ENCODE measurements at regions not wholly inside any gene's neighbourhood (a gene's known extent, or its start where the extent isn't known, plus 50 kb on each side); places are given as distances from the start of the nearest gene placed in this dataset.

- Histone ChIP-seq H3K4me3 (ENCODE audit: low read depth, low read length) (no peak overlapping the region), H3K36me3 (ENCODE audit: control insufficient read depth, insufficient read depth, low read length) (no peaks in the 10 kb centered on the region), H3K27me3 (ENCODE audit: control insufficient read depth, insufficient read depth, low read length) (no peaks in the 10 kb centered on the region)
- no peak for FAIRE-seq
- no peak for TF ChIP-seq CTCF (IDR thresholded peaks at IDR 0.05; ENCODE audit: insufficient read depth, low read length, severe bottlenecking)
- no peak for DNase-seq (ENCODE audit: low read depth)
Observed at GRCh38 chr5:51661646-51662265, 278.5 kb downstream of the ISL1 start.

GRCh38 chr5:51664491-51665250 lies 281.4 kb downstream of the ISL1 start:
- FAIRE-seq = no peak

GRCh38 chr5:51665251-51665593 lies 282.0 kb downstream of the ISL1 start:
- FAIRE-seq (no peak), DNase-seq (ENCODE audit: low read depth) (no peak)
- Histone ChIP-seq H3K4me3 (ENCODE audit: low read depth, low read length) (no peak overlapping the region), H3K27me3 (ENCODE audit: control insufficient read depth, insufficient read depth, low read length) (no peaks in the 10 kb centered on the region), H3K36me3 (ENCODE audit: control insufficient read depth, insufficient read depth, low read length) (no peaks in the 10 kb centered on the region)
- TF ChIP-seq CTCF (IDR thresholded peaks at IDR 0.05; ENCODE audit: insufficient read depth, low read length, severe bottlenecking) = no peak

More at GRCh38 chr5:51664491-51665250, 281.4 kb downstream of the ISL1 start:
- Histone ChIP-seq H3K36me3 (ENCODE audit: control insufficient read depth, insufficient read depth, low read length) (no peaks in the 10 kb centered on the region), H3K4me3 (ENCODE audit: low read depth, low read length) (no peak overlapping the region), H3K27me3 (ENCODE audit: control insufficient read depth, insufficient read depth, low read length) (no peaks in the 10 kb centered on the region)
- DNase-seq (ENCODE audit: low read depth) = no peak
- TF ChIP-seq CTCF (IDR thresholded peaks at IDR 0.05; ENCODE audit: insufficient read depth, low read length, severe bottlenecking) = no peak

DNA sequence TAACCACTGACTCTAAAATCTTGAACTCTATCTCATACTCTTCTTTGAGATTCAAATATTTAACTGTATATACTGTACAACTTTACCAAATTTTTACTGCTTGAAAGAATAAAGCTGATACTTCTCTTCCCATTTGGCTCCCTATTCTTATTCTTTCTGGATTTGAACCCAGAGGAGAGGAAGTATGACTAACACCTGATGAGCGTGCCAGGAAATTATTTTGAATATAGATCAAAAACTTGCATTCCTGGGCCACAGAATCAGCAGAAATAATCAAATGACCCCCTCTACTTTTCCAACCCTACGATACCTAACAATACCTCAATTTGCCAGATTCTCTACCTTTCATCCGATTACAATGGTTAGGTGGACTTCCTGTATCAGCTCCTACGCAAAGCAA lies 285.8 kb downstream of the ISL1 start:
- H3K4me3 ChIP-seq (ENCODE audit: low read depth, low read length) = no peak overlapping the region
- H3K36me3 ChIP-seq (ENCODE audit: control insufficient read depth, insufficient read depth, low read length) = no peaks in the 10 kb centered on the region
- DNase-seq (ENCODE audit: low read depth) = no peak
- H3K27me3 ChIP-seq (ENCODE audit: control insufficient read depth, insufficient read depth, low read length) = no peaks in the 10 kb centered on the region
- no peak for FAIRE-seq
- TF ChIP-seq CTCF (IDR thresholded peaks at IDR 0.05; ENCODE audit: insufficient read depth, low read length, severe bottlenecking) = no peak

GRCh38 chr5:51678330-51678729 lies 295.1 kb downstream of the ISL1 start:
- Histone ChIP-seq H3K4me3 (ENCODE audit: low read depth, low read length) (no peak overlapping the region), H3K27me3 (ENCODE audit: control insufficient read depth, insufficient read depth, low read length) (no peaks in the 10 kb centered on the region), H3K36me3 (ENCODE audit: control insufficient read depth, insufficient read depth, low read length) (no peaks in the 10 kb centered on the region)
- DNase-seq (ENCODE audit: low read depth) (no peak), FAIRE-seq (no peak)
- no peak for TF ChIP-seq CTCF (IDR thresholded peaks at IDR 0.05; ENCODE audit: insufficient read depth, low read length, severe bottlenecking)

Measured in bronchial epithelial cell (primary cell).